Choroid plexus epithelial cell (primary cell): ENCODE measurements at regions not wholly inside any gene's neighbourhood (a gene's known extent, or its start where the extent isn't known, plus 50 kb on each side); places are given as distances from the start of the nearest gene placed in this dataset.

Source experiments
- DNase-seq: peaks from one replicate; pipeline ENCODE4 v3.0.0-alpha.2; 2010; ENCODE audit warnings: low read depth
- H3K4me3 ChIP-seq: 2 replicates; pipeline ENCODE4 v1.5.1; 2011; ENCODE audit warnings: low read depth, mild to moderate bottlenecking, control low read depth, low read length, moderate library complexity
- TF ChIP-seq, protein P1 (sequence below): conservative IDR thresholded peaks from 2 replicates; pipeline ENCODE4 v1.5.1; 2011; ENCODE audit warnings: low read depth, mild to moderate bottlenecking, control low read depth, inconsistent platforms, low read length, moderate library complexity

GRCh38 chr12:25733541-25733940 is 180.5 kb upstream of the LMNTD1 start:
- H3K4me3 ChIP-seq, result no peak overlapping the region
- no peak for DNase-seq
- TF ChIP-seq, protein P1, sequence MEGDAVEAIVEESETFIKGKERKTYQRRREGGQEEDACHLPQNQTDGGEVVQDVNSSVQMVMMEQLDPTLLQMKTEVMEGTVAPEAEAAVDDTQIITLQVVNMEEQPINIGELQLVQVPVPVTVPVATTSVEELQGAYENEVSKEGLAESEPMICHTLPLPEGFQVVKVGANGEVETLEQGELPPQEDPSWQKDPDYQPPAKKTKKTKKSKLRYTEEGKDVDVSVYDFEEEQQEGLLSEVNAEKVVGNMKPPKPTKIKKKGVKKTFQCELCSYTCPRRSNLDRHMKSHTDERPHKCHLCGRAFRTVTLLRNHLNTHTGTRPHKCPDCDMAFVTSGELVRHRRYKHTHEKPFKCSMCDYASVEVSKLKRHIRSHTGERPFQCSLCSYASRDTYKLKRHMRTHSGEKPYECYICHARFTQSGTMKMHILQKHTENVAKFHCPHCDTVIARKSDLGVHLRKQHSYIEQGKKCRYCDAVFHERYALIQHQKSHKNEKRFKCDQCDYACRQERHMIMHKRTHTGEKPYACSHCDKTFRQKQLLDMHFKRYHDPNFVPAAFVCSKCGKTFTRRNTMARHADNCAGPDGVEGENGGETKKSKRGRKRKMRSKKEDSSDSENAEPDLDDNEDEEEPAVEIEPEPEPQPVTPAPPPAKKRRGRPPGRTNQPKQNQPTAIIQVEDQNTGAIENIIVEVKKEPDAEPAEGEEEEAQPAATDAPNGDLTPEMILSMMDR, result no peak

GRCh38 chr12:25734529-25735180 is 181.6 kb upstream of the LMNTD1 start:
- TF ChIP-seq, protein P1, result no peak
- no peak overlapping the region for H3K4me3 ChIP-seq
- no peak for DNase-seq

DNA sequence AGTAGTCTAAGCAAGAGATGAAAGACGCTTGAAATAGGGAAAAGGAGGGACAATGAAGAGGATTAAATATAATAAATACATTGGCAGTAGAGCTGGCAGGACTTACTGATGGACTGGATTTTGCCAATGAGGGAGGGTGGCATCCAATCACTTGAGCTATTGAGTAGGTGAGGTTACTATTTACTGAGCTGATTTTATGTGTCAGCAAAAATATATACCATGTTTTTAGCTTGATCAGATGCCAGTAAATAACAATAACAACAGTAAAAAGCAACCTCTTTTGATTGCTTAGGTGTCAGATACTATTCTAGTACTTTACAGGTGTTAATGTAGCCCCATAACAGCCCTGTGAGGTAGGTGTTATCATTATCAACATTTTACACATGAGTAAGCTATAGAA is 187.5 kb upstream of the LMNTD1 start:
- no peak overlapping the region for H3K4me3 ChIP-seq
- no peak for DNase-seq
- TF ChIP-seq, protein P1, result no peak

DNA sequence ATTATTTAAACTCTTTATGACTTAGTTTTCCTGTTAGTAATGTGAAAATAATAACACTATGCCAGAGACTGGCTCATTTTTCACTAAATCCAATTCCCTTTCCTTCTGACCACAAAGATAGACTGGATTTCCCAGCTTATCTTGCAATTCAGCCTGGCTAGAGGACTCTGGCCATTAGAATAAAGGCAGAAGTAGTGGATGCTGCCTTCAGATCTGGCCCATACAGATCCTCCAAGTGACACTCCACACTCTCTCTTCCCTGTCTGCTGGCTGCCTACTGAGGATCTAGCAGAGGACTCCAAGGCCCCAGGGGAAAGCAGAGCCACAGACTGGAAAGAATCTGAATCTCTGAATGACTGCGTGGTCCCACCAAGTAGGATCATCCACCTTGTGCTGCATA is 188.8 kb upstream of the LMNTD1 start:
- TF ChIP-seq, protein P1, result no peak
- no peak for DNase-seq

GRCh38 chr12:25743679-25744215 is 190.7 kb upstream of the LMNTD1 start:
- TF ChIP-seq, protein P1, result no peak
- no peak for DNase-seq

More for the DNA sequence above, 188.8 kb upstream of the LMNTD1 start:
- H3K4me3 ChIP-seq, result no peak overlapping the region

GRCh38 chr12:25744313-25744712 is 191.2 kb upstream of the LMNTD1 start:
- TF ChIP-seq, protein P1, result no peak
- DNase-seq, result no peak
- H3K4me3 ChIP-seq, result no peak overlapping the region

More at GRCh38 chr12:25743679-25744215, 190.7 kb upstream of the LMNTD1 start:
- H3K4me3 ChIP-seq, result no peak overlapping the region

GRCh38 chr12:25745281-25745680 is 192.2 kb upstream of the LMNTD1 start:
- no peak overlapping the region for H3K4me3 ChIP-seq
- TF ChIP-seq, protein P1, result no peak
- no peak for DNase-seq
